ENCODE measurements at regions not wholly inside any gene's neighbourhood (a gene's known extent, or its start where the extent isn't known, plus 50 kb on each side); places are given as distances from the start of the nearest gene placed in this dataset.
"Not testable (repeated sequence)": the region's sequence is repeated elsewhere in the genome, so short reads cannot be mapped to it uniquely, and the experiment has no call there.

DNA sequence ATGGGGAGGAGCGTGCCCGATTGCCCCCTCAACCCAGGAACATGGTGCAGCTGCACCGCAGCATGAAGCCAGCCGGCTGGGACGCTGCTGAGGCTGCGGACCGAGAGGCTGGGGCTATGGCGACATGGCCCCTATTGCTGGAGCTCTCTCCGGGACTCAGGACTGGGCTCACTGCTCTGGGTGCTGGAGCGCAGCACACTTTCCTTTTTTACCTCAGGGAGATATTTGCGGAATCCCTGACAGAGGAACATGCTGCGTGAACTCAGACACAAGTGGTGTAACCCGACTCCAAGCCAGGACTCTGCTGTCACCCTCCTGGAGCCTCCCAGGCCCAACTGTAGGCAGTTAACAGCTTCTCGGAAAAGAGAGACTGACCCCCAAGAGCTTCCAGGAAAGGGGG lies 137.2 kb upstream of the NBPF9 start:
- H3K4me1 Mint-ChIP-seq (ENCODE audit: low read depth); intact Hi-C loops (cut with micrococcal nuclease); H3K9me3 Mint-ChIP-seq; H3K4me3 Mint-ChIP-seq (ENCODE audit: low read depth); H3K36me3 Mint-ChIP-seq (ENCODE audit: low read depth); DNase-seq (ENCODE audit: low spot score); H3K27me3 Mint-ChIP-seq (ENCODE audit: low read depth); H3K27ac Mint-ChIP-seq: not testable (repeated sequence)

DNA sequence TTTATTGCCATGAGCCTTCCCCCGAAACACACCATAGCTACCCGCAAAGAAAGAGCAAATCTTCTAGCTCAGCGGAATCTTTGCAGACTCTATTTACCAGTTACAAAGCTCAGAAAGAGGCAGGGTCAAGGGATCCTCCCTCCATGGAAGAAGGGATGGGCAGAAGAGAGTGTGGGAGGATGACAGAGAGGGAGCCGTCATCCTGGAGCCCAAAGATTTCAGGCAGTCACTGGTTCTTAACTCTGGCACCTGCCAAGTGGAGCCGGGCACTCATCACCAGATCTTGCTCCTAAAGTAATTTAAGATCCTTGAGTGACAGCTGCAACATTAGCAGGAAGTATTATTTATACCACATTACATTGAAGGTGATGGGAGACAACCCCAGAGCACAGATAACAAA lies 137.9 kb upstream of the NBPF9 start:
- DNase-seq (ENCODE audit: low spot score); H3K4me1 Mint-ChIP-seq (ENCODE audit: low read depth); H3K27me3 Mint-ChIP-seq (ENCODE audit: low read depth); intact Hi-C loops (cut with micrococcal nuclease); H3K27ac Mint-ChIP-seq; H3K4me3 Mint-ChIP-seq (ENCODE audit: low read depth); H3K36me3 Mint-ChIP-seq (ENCODE audit: low read depth); H3K9me3 Mint-ChIP-seq: not testable (repeated sequence)

DNA sequence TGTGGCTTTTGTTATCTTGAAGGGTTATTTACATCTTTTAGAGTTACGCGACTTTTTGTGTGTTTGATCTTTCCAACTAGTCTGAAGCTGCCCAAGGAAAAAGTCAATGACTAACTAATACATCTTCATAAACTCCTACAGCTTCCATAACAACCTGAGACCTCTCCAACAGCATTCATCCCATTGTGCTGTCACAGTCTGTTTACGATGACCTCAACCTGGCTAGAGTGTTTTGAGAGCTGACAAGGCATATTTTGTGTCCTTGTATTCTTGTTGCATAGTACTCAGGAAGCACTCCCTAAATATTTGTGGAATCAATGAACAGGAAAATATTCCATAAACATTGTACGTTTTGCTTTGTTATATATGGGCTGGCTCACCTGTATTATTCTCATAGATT lies 140.2 kb upstream of the NBPF9 start:
- DNase-seq (ENCODE audit: low spot score); H3K4me1 Mint-ChIP-seq (ENCODE audit: low read depth); H3K4me3 Mint-ChIP-seq (ENCODE audit: low read depth); H3K27ac Mint-ChIP-seq; H3K9me3 Mint-ChIP-seq; intact Hi-C loops (cut with micrococcal nuclease); H3K36me3 Mint-ChIP-seq (ENCODE audit: low read depth); H3K27me3 Mint-ChIP-seq (ENCODE audit: low read depth): not testable (repeated sequence)

DNA sequence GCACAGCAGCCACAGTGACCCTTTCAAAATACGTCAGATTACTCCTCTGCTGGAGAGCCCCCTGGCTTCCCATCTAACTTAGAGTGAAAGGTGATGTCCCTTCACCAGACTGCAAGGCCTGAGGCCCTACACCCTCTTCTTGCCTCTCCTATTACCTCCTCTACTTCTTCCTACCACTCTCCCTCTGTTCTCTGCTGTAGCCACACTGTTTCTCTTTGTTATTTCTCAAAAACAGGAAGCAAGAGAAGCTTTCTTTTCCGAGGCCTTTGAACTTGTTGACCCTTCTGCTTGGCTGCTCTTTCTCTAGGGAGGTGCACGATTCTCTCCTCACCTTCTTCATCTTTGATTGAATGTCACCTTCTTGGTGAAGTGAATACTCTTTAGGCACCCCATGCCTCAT lies 141.3 kb upstream of the NBPF9 start:
- H3K4me3 Mint-ChIP-seq (ENCODE audit: low read depth); H3K27ac Mint-ChIP-seq; DNase-seq (ENCODE audit: low spot score); H3K4me1 Mint-ChIP-seq (ENCODE audit: low read depth); H3K27me3 Mint-ChIP-seq (ENCODE audit: low read depth); intact Hi-C loops (cut with micrococcal nuclease); H3K9me3 Mint-ChIP-seq; H3K36me3 Mint-ChIP-seq (ENCODE audit: low read depth): not testable (repeated sequence)

DNA sequence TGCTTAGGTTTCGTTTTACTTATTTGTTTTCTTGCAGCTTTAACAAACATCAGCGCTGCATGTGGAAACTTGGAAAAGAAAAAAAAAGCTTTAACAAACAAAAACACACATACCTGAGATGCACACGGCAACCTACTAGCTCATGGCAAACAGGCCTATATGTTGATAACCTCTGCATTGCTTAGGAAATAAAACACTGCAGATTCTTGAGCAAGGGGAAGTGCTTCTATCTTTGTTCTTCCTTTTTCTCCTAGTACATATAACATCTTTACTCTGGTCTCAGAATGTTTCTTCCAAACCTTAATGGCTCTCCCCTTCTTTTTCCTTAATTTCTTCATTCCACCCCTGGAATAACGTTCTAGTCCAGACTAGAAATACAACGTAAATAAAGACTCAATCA lies 142.9 kb upstream of the NBPF9 start:
- intact Hi-C loops (cut with micrococcal nuclease); DNase-seq (ENCODE audit: low spot score); H3K4me3 Mint-ChIP-seq (ENCODE audit: low read depth); H3K4me1 Mint-ChIP-seq (ENCODE audit: low read depth); H3K27me3 Mint-ChIP-seq (ENCODE audit: low read depth); H3K9me3 Mint-ChIP-seq; H3K27ac Mint-ChIP-seq; H3K36me3 Mint-ChIP-seq (ENCODE audit: low read depth): not testable (repeated sequence)

DNA sequence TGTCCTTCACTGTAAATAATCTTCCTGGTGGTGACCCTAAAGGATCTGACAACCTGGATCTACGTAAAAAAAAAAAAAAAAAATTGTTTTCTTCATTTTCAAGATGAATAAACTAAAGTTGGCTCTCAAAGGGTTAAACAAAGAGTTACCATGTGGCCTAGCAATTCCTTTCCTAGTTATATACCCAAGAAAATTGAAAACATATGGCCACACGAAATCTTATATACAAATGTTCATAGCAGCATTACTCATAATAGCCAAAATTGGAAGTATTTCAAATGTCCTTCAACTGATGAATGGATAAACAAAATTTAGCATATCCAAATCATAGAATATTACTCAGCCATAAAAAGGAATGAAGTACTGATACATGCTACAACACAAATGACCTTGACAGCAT lies 145.3 kb upstream of the NBPF9 start:
- H3K36me3 Mint-ChIP-seq (ENCODE audit: low read depth); H3K27ac Mint-ChIP-seq; H3K4me3 Mint-ChIP-seq (ENCODE audit: low read depth); H3K4me1 Mint-ChIP-seq (ENCODE audit: low read depth); H3K9me3 Mint-ChIP-seq; DNase-seq (ENCODE audit: low spot score); H3K27me3 Mint-ChIP-seq (ENCODE audit: low read depth); intact Hi-C loops (cut with micrococcal nuclease): not testable (repeated sequence)

DNA sequence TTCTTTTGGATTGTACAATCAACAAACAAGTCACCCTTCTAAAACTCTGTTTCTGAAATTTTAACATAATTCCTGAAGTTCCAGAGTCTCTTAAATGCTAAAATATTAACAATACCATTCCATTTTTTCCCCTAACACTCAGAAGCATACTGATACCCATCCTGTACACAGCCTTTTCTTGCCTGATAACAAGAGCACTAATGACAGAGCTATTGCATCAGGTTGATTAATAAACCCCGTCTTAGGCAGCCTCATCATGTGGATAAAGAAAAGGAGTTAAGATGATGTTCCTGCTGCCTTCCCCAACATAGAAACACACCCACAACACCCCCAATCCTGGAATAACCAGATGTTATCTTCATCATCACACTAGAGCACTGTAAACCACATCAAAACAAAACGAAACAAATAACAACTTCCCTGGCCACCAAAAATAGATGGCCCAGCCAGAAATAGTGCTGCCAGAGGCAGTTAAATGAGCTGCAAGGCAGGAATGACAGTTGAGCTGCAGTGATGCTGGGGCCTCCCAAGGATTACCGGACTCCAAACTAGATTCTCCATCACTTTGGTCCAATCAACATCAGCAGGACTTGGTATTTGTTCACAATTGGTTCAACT lies 146.6 kb upstream of the NBPF9 start:
- H3K27ac Mint-ChIP-seq; H3K27me3 Mint-ChIP-seq (ENCODE audit: low read depth); intact Hi-C loops (cut with micrococcal nuclease); H3K4me3 Mint-ChIP-seq (ENCODE audit: low read depth); DNase-seq (ENCODE audit: low spot score); H3K4me1 Mint-ChIP-seq (ENCODE audit: low read depth); H3K36me3 Mint-ChIP-seq (ENCODE audit: low read depth); H3K9me3 Mint-ChIP-seq: not testable (repeated sequence)

DNA sequence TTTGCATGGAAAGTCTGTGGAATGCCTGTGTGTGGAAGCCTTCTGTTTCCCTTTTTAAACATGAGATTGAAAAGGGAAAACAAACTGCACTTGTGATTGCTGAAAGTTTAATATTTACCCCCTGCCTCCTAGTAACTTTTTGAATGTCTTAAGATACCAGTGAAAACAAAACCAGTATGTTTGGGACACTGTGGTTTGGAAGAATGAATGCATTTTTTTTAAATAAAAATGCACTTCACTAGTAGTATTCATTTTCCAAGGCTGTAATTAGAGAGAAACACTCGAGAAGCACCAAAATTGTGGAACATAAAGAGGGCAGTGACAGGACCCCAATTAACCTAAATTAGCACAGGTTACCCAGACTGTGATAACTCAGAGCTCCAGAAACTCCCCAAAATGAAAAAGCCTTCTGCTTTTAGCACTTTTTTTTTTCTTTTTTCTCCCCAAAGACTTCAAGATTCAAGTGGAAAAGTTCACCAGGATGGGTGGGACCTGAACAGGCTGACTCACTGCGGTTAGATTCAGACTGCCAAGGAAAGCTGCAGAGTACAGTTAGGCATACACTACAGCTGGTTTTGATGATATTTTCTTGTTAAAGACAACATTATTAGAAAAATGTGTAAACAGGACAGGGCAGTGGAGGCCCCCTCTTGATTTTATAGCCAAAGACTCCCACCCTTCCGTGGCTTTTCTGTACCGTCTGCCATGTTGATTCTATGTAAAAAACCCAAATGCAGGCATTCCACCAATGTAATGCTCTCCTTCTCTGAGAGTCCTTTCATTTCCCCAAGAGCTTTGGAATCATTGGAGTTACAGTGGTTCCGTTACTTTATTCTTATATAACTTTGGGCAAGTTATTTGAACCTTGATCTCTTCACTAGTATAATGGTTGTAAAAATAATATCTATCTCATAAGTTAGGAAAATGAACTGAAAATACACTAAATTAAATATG lies 151.8 kb upstream of the NBPF9 start:
- not testable (repeated sequence) for H3K4me3 Mint-ChIP-seq (ENCODE audit: low read depth); H3K9me3 Mint-ChIP-seq; H3K4me1 Mint-ChIP-seq (ENCODE audit: low read depth)

DNA sequence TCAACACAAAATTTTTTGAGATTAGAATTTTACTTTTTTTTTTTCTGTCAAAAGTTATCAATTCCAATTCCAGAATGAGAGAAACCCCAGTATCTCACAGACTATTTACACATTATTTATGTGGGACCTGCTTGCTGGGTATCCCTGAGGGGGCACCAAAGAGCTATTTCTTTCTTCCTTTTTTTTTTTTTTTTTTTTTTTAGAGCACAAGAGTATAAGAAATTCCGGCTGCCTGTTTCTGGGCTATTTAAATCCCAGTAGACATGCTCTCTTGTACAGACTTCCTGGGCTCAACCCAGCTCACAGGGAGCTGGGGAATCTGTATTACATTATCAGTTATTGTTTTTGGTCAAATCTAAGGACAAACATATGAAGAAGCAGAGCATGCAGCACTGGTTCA lies 156.9 kb upstream of the NBPF9 start:
- H3K4me3 Mint-ChIP-seq (ENCODE audit: low read depth); H3K4me1 Mint-ChIP-seq (ENCODE audit: low read depth); DNase-seq (ENCODE audit: low spot score); H3K27ac Mint-ChIP-seq; intact Hi-C loops (cut with micrococcal nuclease); H3K9me3 Mint-ChIP-seq; H3K27me3 Mint-ChIP-seq (ENCODE audit: low read depth); H3K36me3 Mint-ChIP-seq (ENCODE audit: low read depth): not testable (repeated sequence)

More for the DNA sequence above, 151.8 kb upstream of the NBPF9 start:
- intact Hi-C loops (cut with micrococcal nuclease); H3K36me3 Mint-ChIP-seq (ENCODE audit: low read depth); H3K27ac Mint-ChIP-seq; DNase-seq (ENCODE audit: low spot score); H3K27me3 Mint-ChIP-seq (ENCODE audit: low read depth): not testable (repeated sequence)

DNA sequence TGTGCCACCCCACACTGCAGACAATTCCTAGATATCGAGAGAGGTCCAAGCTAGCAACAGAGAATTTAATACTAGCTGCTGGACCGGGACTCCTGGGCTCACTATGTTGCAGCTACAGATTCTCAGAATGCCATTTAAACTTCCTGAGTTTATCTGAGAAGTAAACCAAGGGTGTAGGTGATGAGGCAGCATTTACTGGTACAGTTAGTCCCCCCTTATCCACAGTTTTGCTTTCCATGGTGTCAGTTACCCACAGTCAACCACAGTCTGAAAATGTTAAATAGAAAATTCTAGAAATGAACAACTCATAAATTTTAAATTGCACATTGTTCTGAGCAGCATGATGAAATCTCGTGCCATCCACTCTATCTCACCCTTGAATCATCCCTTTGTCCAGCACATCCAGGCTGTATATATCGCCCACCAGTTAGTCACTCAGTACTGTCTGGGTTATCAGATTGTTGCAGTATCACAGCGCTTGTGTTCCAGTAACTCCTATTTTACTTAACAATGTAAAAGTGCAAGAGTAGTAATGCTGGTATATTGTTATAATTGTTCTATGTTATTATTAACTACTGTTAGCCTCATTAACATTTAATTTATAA lies 157.5 kb upstream of the NBPF9 start:
- H3K9me3 Mint-ChIP-seq; H3K4me3 Mint-ChIP-seq (ENCODE audit: low read depth); H3K27me3 Mint-ChIP-seq (ENCODE audit: low read depth); DNase-seq (ENCODE audit: low spot score); H3K4me1 Mint-ChIP-seq (ENCODE audit: low read depth); intact Hi-C loops (cut with micrococcal nuclease); H3K36me3 Mint-ChIP-seq (ENCODE audit: low read depth); H3K27ac Mint-ChIP-seq: not testable (repeated sequence)

DNA sequence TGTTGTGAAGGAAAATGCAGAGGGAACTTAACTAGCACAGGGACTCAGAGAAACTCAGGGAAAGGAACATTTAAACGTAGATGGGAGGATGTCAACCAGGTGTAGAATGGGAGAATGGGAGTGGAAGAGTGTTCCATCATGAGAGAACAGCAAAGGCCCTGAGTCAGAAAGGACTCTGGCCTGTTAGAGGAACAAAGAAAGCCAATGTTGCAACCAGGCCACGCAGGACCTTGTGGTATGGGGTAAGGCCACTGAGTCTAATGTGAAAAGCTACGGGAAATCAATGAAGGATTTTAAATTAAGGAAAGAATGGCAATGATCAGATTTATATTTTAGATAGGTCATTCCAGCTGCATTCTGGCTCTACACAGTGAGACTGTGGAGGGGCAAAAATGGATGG lies 163.9 kb upstream of the NBPF9 start:
- H3K36me3 Mint-ChIP-seq (ENCODE audit: low read depth); intact Hi-C loops (cut with micrococcal nuclease); H3K27me3 Mint-ChIP-seq (ENCODE audit: low read depth); H3K27ac Mint-ChIP-seq; H3K4me1 Mint-ChIP-seq (ENCODE audit: low read depth); H3K4me3 Mint-ChIP-seq (ENCODE audit: low read depth); H3K9me3 Mint-ChIP-seq; DNase-seq (ENCODE audit: low spot score): not testable (repeated sequence)

DNA sequence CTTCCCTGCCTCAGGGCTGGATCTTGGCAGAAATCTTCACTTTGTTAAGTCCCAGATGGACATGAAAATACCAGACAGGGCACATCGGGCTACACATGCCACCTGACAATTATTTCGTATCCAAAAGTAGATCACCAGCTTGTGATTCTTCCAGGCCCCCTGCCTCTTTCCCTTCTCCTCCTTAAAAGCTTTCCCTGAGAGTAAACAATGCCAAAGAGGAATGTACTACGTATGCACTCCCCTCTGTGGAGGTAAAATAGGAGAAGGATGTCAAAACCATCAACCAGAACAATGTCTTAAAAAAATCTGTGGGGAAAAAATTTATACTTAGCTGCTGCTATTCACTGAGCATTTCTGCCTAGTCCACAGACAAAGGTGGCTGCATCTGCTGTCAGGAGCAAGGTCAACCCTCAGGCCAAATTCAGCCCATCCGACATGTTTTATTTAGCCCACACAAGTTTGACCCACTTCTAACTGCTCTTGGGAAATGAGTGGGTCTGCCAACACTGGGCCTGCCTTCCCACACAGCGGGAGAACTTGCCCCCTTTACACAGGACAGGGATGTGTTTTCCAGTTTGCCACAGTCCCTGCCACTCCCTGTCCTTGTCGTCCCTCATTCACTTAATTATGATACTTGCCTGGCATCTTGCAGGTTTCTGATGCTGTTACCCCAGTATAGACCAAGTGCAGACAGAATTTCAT lies 165.8 kb upstream of the NBPF9 start:
- H3K27me3 Mint-ChIP-seq (ENCODE audit: low read depth); intact Hi-C loops (cut with micrococcal nuclease); H3K4me1 Mint-ChIP-seq (ENCODE audit: low read depth); H3K27ac Mint-ChIP-seq; H3K9me3 Mint-ChIP-seq; H3K4me3 Mint-ChIP-seq (ENCODE audit: low read depth); DNase-seq (ENCODE audit: low spot score); H3K36me3 Mint-ChIP-seq (ENCODE audit: low read depth): not testable (repeated sequence)

DNA sequence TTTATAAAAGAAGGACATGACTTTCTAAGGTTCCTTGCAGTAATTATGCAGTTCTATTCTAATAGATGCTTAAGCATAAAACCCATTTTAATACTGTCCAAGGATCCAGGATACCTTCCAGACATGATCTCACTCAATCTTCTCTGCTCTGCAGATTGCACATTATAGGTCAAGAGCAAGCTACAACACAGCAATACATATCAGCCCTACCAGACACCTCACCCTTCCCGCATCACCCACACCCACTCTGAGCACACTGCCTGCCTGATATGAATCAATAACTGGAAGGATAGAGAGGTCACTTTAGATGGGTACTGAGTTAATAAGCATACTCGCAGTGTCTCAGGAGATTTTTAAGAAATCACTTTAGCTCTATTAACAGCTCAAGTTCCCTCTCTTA lies 166.5 kb upstream of the NBPF9 start:
- H3K4me1 Mint-ChIP-seq (ENCODE audit: low read depth); H3K9me3 Mint-ChIP-seq; H3K27ac Mint-ChIP-seq; H3K27me3 Mint-ChIP-seq (ENCODE audit: low read depth); DNase-seq (ENCODE audit: low spot score); H3K36me3 Mint-ChIP-seq (ENCODE audit: low read depth); H3K4me3 Mint-ChIP-seq (ENCODE audit: low read depth); intact Hi-C loops (cut with micrococcal nuclease): not testable (repeated sequence)

Data from activated T-helper 2 cell treated with anti-CD3 and anti-CD28 coated beads, Interferon-gamma antibody, Interleukin-2, Interleukin-4, amounts not matched to agents 10 μg/mL and 5 μg/mL and 100 μg/mL, durations not matched to agents 14 hours and 24 hours and 36 hours (primary cell).